Gastroesophageal sphincter (tissue), 3 donors: ENCODE measurements at regions not wholly inside any gene's neighbourhood (a gene's known extent, or its start where the extent isn't known, plus 50 kb on each side); places are given as distances from the start of the nearest gene placed in this dataset.

ENCODE experiments used
- CTCF ChIP-seq, 4 experiments: fragments of 200-600 bp in 2 of 4; fragments of 450-650 bp in 2 of 4; sonication (generic) in 1 of 4; IDR thresholded peaks; one replicate each; pipeline ENCODE4 v1.5.1; 2017 to 2019; ENCODE audit warnings: antibody characterized with exemption in 4 of 4, mild to moderate bottlenecking in 2 of 4, moderate library complexity in 2 of 4
- EP300 ChIP-seq: sonication (generic); formaldehyde crosslinking; IDR thresholded peaks from one replicate; pipeline ENCODE4 v1.6.1; 2017; ENCODE audit warnings: antibody characterized with exemption, mild to moderate bottlenecking

- TF ChIP-seq EP300 (no peak), CTCF (IDR thresholded peaks at IDR 0.05) (no peak)
These were observed 72.5 kb downstream of the ACKR3 start for GRCh38 chr2:236642125-236642524.
